OCI-LY1 (cell line): ENCODE measurements at regions not wholly inside any gene's neighbourhood (a gene's known extent, or its start where the extent isn't known, plus 50 kb on each side); places are given as distances from the start of the nearest gene placed in this dataset.

Experiments used
- H2AFZ ChIP-seq: fragments of 200-600 bp; sonication (generic), shearing (Covaris generic); 2 replicates; pipeline ENCODE4 v1.6.0; 2014; ENCODE audit warnings: antibody characterized with exemption, mild to moderate bottlenecking, low read length
- H3F3A ChIP-seq: fragments of 200-600 bp; sonication (generic), shearing (Covaris generic); 2 replicates; pipeline ENCODE4 v1.6.0; 2014; ENCODE audit warnings: mild to moderate bottlenecking, antibody characterized with exemption, low read length, moderate library complexity; ENCODE audit not compliant: insufficient read depth
- H3K27ac ChIP-seq: fragments of 200-600 bp; sonication (generic); 2 replicates; pipeline ENCODE4 v1.5.1; 2014; ENCODE audit warnings: low read length, mixed run types, mild to moderate bottlenecking, low read depth; ENCODE audit not compliant: poor library complexity, severe bottlenecking
- H3K27me3 ChIP-seq: fragments of 200-600 bp; sonication (generic); 2 replicates; pipeline ENCODE4 v1.6.0; 2014; ENCODE audit warnings: antibody characterized with exemption, mild to moderate bottlenecking, low read length, moderate library complexity; ENCODE audit not compliant: insufficient read depth
- H3K36me3 ChIP-seq: fragments of 200-600 bp; sonication (generic); 2 replicates; pipeline ENCODE4 v1.6.1; 2014; ENCODE audit warnings: mild to moderate bottlenecking, antibody characterized with exemption, low read length, moderate library complexity, mixed read lengths; ENCODE audit not compliant: insufficient read depth
- H3K4me1 ChIP-seq: fragments of 200-600 bp; sonication (generic); 2 replicates; pipeline ENCODE4 v1.5.1; 2014; ENCODE audit warnings: mild to moderate bottlenecking, low read length, moderate library complexity; ENCODE audit not compliant: insufficient read depth, severe bottlenecking
- H3K4me2 ChIP-seq: fragments of 200-600 bp; sonication (generic), shearing (Covaris generic); 2 replicates; pipeline ENCODE4 v1.6.1; 2014; ENCODE audit warnings: low read length
- H3K4me3 ChIP-seq: fragments of 200-600 bp; sonication (generic); 2 replicates; pipeline ENCODE4 v1.5.1; 2014; ENCODE audit warnings: low read length, low read depth, mild to moderate bottlenecking, mixed read lengths; ENCODE audit not compliant: poor library complexity, severe bottlenecking
- H3K79me2 ChIP-seq: fragments of 200-600 bp; shearing (Covaris generic); 2 replicates; pipeline ENCODE4 v1.6.1; 2016; ENCODE audit warnings: mixed run types, low read length, mixed read lengths; ENCODE audit not compliant: insufficient read depth
- H3K9ac ChIP-seq: fragments of 200-600 bp; sonication (generic), shearing (Covaris generic); 2 replicates; pipeline ENCODE4 v1.6.1; 2014; ENCODE audit warnings: mild to moderate bottlenecking, low read length, mixed read lengths
- H3K9me2 ChIP-seq: fragments of 200-600 bp; sonication (generic), shearing (Covaris generic); 2 replicates; pipeline ENCODE4 v1.6.1; 2014; ENCODE audit warnings: low read depth, mild to moderate bottlenecking, low read length, mixed read lengths
- H3K9me3 ChIP-seq: fragments of 200-600 bp; shearing (Covaris generic); 2 replicates; pipeline ENCODE4 v1.6.1; 2014; ENCODE audit warnings: low read length, mixed read lengths
- H4K20me1 ChIP-seq: fragments of 200-600 bp; sonication (generic), shearing (Covaris generic); 2 replicates; pipeline ENCODE4 v1.6.0; 2016; ENCODE audit warnings: mild to moderate bottlenecking, low read length; ENCODE audit not compliant: insufficient read depth
- CTCF ChIP-seq: fragments of 200-600 bp; sonication (generic), shearing (Covaris generic); IDR thresholded peaks from 2 replicates; pipeline ENCODE4 v1.5.1; 2017; ENCODE audit warnings: mild to moderate bottlenecking, antibody characterized with exemption, low read length, moderate library complexity, mixed read lengths
- EZH2 ChIP-seq: fragments of 200-600 bp; sonication (generic), shearing (Covaris generic); IDR thresholded peaks from 2 replicates; pipeline ENCODE4 v1.8.0; 2017; ENCODE audit warnings: borderline replicate concordance, mixed run types, mild to moderate bottlenecking, antibody characterized with exemption, low read length, moderate library complexity, mixed read lengths

GRCh38 chr14:89061696-89062095, 237.2 kb downstream of the TTC8 start:
- Histone ChIP-seq H3K79me2 (no peaks in the 10 kb centered on the region), H2AFZ (no peak overlapping the region), H3K9ac (no peak overlapping the region), H4K20me1 (no peaks in the 10 kb centered on the region), H3K27me3 (no peaks in the 10 kb centered on the region; the same call in 1 of the 2 replicates), H3K4me3 (no peak overlapping the region), H3K4me2 (no peak overlapping the region), H3K9me2 (no peaks in the 10 kb centered on the region), H3K27ac (no peak overlapping the region), H3F3A (no peaks in the 10 kb centered on the region), H3K36me3 (no peaks in the 10 kb centered on the region), H3K9me3 (no peaks in the 10 kb centered on the region), H3K4me1 (no peaks in the 10 kb centered on the region)
- TF ChIP-seq CTCF (no peak), EZH2 (no peak)

DNA sequence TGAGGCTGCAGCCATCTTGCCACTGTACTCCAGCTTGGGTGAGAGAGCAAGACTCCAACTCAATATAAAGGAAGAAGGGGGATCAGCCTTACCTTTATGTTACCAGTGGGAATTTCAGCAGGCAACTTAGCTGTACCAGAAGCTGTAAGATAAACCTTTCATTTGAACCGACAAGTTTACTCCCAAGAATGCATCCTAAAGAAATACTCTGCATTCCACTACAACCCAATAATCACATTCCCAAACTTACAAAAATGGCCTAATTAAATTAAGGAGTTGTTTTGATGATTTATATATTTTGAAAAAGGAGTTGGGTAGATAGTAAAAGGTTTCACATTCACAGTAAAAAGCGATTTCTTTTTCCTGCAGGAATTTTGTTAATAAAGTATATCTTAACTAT, 241.4 kb downstream of the TTC8 start:
- Histone ChIP-seq H3K9me2 (no peaks in the 10 kb centered on the region), H3F3A (no peaks in the 10 kb centered on the region)
- TF ChIP-seq CTCF, result no peak
- TF ChIP-seq EZH2, result no peak

DNA sequence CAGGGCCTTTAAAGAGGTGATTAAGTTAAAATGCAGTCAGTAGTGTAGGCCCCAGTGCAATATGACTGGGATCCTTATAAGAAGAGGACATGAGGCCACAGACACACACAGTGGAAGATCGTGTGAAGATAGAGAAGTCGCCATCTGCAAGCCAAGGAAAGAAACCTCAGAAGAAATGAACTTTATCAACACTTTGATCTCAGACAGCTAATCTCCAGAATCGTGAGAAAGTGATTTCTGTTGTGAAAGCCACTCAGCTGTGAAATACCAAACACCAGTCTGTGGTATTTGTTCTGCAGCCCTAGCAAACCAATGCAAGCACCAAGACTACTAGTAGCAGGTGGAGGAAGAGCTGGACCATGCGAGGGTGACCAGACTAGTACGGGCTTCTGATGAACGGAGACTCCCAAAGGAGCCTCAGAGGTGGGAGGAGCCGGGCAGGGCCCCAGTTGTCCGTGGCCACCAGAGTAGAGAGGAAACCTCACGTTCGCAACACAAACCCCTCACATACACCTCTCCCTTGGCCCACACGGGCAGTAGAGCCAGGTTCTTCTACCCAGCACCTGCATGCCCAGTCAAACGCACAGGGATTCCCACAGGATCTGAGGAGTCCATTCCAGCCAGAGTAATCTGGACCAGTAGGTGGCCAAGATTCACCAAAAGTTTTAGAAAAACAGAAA, 243.0 kb downstream of the TTC8 start:
- H3K9me3 ChIP-seq, result no peaks in the 10 kb centered on the region
- no peak overlapping the region for H2AFZ ChIP-seq

More for the DNA sequence above, 241.4 kb downstream of the TTC8 start:
- Histone ChIP-seq H3K79me2 (no peaks in the 10 kb centered on the region), H2AFZ (no peak overlapping the region), H3K36me3 (no peaks in the 10 kb centered on the region), H4K20me1 (no peaks in the 10 kb centered on the region), H3K4me2 (no peak overlapping the region), H3K9me3 (no peaks in the 10 kb centered on the region), H3K27me3 (no peaks in the 10 kb centered on the region), H3K27ac (no peak overlapping the region), H3K4me1 (no peaks in the 10 kb centered on the region), H3K4me3 (no peak overlapping the region), H3K9ac (no peak overlapping the region)

More for the DNA sequence above, 243.0 kb downstream of the TTC8 start:
- H3K4me1 ChIP-seq, result no peaks in the 10 kb centered on the region
- H3K4me3 ChIP-seq, result no peak overlapping the region
- no peaks in the 10 kb centered on the region for H3K27me3 ChIP-seq
- H4K20me1 ChIP-seq, result no peaks in the 10 kb centered on the region
- no peak overlapping the region for H3K4me2 ChIP-seq
- no peak overlapping the region for H3K27ac ChIP-seq
- no peak overlapping the region for H3K9ac ChIP-seq
- no peaks in the 10 kb centered on the region for H3F3A ChIP-seq
- H3K9me2 ChIP-seq, result no peaks in the 10 kb centered on the region
- H3K79me2 ChIP-seq, result no peaks in the 10 kb centered on the region
- no peaks in the 10 kb centered on the region for H3K36me3 ChIP-seq
- TF ChIP-seq CTCF (no peak), EZH2 (no peak)
